IPS-18a (cell line): ENCODE measurements at regions not wholly inside any gene's neighbourhood (a gene's known extent, or its start where the extent isn't known, plus 50 kb on each side); places are given as distances from the start of the nearest gene placed in this dataset.

ENCODE experiments used
- H3K27ac ChIP-seq: one replicate; pipeline ENCODE4 v1.5.1; 2013; ENCODE audit warnings: low read length
- H3K27me3 ChIP-seq: one replicate; pipeline ENCODE4 v1.6.1; 2013; ENCODE audit warnings: mild to moderate bottlenecking, low read length; ENCODE audit not compliant: control insufficient read depth, insufficient read depth
- H3K36me3 ChIP-seq: one replicate; pipeline ENCODE4 v1.6.1; 2013; ENCODE audit warnings: low read depth, low read length; ENCODE audit not compliant: control insufficient read depth
- H3K4me1 ChIP-seq: one replicate; pipeline ENCODE4 v1.6.1; 2013; ENCODE audit warnings: low read depth, low read length; ENCODE audit not compliant: control insufficient read depth
- H3K4me3 ChIP-seq: one replicate; pipeline ENCODE4 v1.5.1; 2013; ENCODE audit warnings: low read length
- H3K9ac ChIP-seq: one replicate; pipeline ENCODE4 v1.6.1; 2013; ENCODE audit warnings: mild to moderate bottlenecking, low read length, moderate library complexity
- H3K9me3 ChIP-seq: one replicate; pipeline ENCODE4 v1.6.1; 2013; ENCODE audit warnings: low read depth, low read length; ENCODE audit not compliant: control insufficient read depth

- no peaks in the 10 kb centered on the region for H3K4me1 ChIP-seq
- no peak overlapping the region for H3K9ac ChIP-seq
- H3K4me3 ChIP-seq = no peak overlapping the region
- no peaks in the 10 kb centered on the region for H3K9me3 ChIP-seq
- H3K27ac ChIP-seq = no peak overlapping the region
- no peaks in the 10 kb centered on the region for H3K27me3 ChIP-seq
- no peaks in the 10 kb centered on the region for H3K36me3 ChIP-seq
These were observed 1630.1 kb upstream of the C9orf72 start for GRCh38 chr9:29203244-29203930.

- no peak overlapping the region for H3K27ac ChIP-seq
- no peaks in the 10 kb centered on the region for H3K9me3 ChIP-seq
- peaks cover 5% of the 10 kb centered on the region for H3K4me1 ChIP-seq
- no peak overlapping the region for H3K9ac ChIP-seq
- peaks cover 14% of the 10 kb centered on the region for H3K27me3 ChIP-seq
- H3K4me3 ChIP-seq = no peak overlapping the region
- H3K36me3 ChIP-seq = no peaks in the 10 kb centered on the region
These were observed 1635.4 kb upstream of the C9orf72 start for GRCh38 chr9:29208670-29209069.

GRCh38 chr9:29209748-29210291 lies 1636.5 kb upstream of the C9orf72 start:
- Histone ChIP-seq H3K27me3 (peaks cover 20% of the 10 kb centered on the region), H3K4me3 (no peak overlapping the region), H3K36me3 (no peaks in the 10 kb centered on the region), H3K9me3 (no peaks in the 10 kb centered on the region), H3K27ac (no peak overlapping the region), H3K9ac (no peak overlapping the region), H3K4me1 (peaks cover 5% of the 10 kb centered on the region)

GRCh38 chr9:29211003-29211579 lies 1637.8 kb upstream of the C9orf72 start:
- peak overlapping the region; percentile 82 for H3K4me3 ChIP-seq
- H3K27ac ChIP-seq = no peak overlapping the region
- H3K9me3 ChIP-seq = no peaks in the 10 kb centered on the region
- peaks cover 11% of the 10 kb centered on the region for H3K4me1 ChIP-seq
- H3K36me3 ChIP-seq = no peaks in the 10 kb centered on the region
- peaks cover 33% of the 10 kb centered on the region for H3K27me3 ChIP-seq
- peak overlapping the region; percentile 29 for H3K9ac ChIP-seq

GRCh38 chr9:29211580-29212396 lies 1638.5 kb upstream of the C9orf72 start:
- peak overlapping the region; percentile 55 for H3K9ac ChIP-seq
- peaks cover 17% of the 10 kb centered on the region for H3K4me1 ChIP-seq
- no peak overlapping the region for H3K27ac ChIP-seq
- no peaks in the 10 kb centered on the region for H3K9me3 ChIP-seq
- peak overlapping the region; percentile 82 for H3K4me3 ChIP-seq
- H3K36me3 ChIP-seq = no peaks in the 10 kb centered on the region
- peaks cover 40% of the 10 kb centered on the region for H3K27me3 ChIP-seq

- Histone ChIP-seq H3K4me3 (peak overlapping the region; percentile 82), H3K4me1 (peaks cover 17% of the 10 kb centered on the region)
These were observed 1639.4 kb upstream of the C9orf72 start for GRCh38 chr9:29212397-29213387.

GRCh38 chr9:29213417-29214153 lies 1640.3 kb upstream of the C9orf72 start, which contains the start of gene LINGO2:
LINGO2 (minus strand) TSS chr9:29213601.
- Histone ChIP-seq H3K36me3 (no peaks in the 10 kb centered on the region), H3K27me3 (peaks cover 40% of the 10 kb centered on the region), H3K4me1 (peaks cover 17% of the 10 kb centered on the region), H3K27ac (no peak within 1 kb of the TSS), H3K9me3 (no peaks in the 10 kb centered on the region), H3K9ac (peak within 1 kb of the TSS; percentile 55), H3K4me3 (peak within 1 kb of the TSS; percentile 82)

More at GRCh38 chr9:29212397-29213387, 1639.4 kb upstream of the C9orf72 start:
- no peaks in the 10 kb centered on the region for H3K9me3 ChIP-seq
- no peaks in the 10 kb centered on the region for H3K36me3 ChIP-seq
- no peak overlapping the region for H3K27ac ChIP-seq
- H3K9ac ChIP-seq = peak overlapping the region; percentile 55
- peaks cover 40% of the 10 kb centered on the region for H3K27me3 ChIP-seq

- Histone ChIP-seq H3K36me3 (no peaks in the 10 kb centered on the region), H3K9ac (peak overlapping the region; percentile 38), H3K4me3 (peak overlapping the region; percentile 82), H3K9me3 (no peaks in the 10 kb centered on the region), H3K27me3 (peaks cover 40% of the 10 kb centered on the region), H3K4me1 (peaks cover 17% of the 10 kb centered on the region), H3K27ac (no peak overlapping the region)
These were observed 1640.9 kb upstream of the C9orf72 start for GRCh38 chr9:29214154-29214689.

GRCh38 chr9:29214690-29215253 lies 1641.5 kb upstream of the C9orf72 start:
- H3K9ac ChIP-seq = peak overlapping the region; percentile 38
- no peaks in the 10 kb centered on the region for H3K9me3 ChIP-seq
- peak overlapping the region; percentile 82 for H3K4me3 ChIP-seq
- peaks cover 17% of the 10 kb centered on the region for H3K4me1 ChIP-seq
- no peak overlapping the region for H3K27ac ChIP-seq
- H3K36me3 ChIP-seq = no peaks in the 10 kb centered on the region
- peaks cover 40% of the 10 kb centered on the region for H3K27me3 ChIP-seq

GRCh38 chr9:29217966-29218365 lies 1644.7 kb upstream of the C9orf72 start:
- Histone ChIP-seq H3K36me3 (no peaks in the 10 kb centered on the region), H3K9ac (no peak overlapping the region), H3K9me3 (no peaks in the 10 kb centered on the region), H3K4me3 (no peak overlapping the region), H3K27ac (no peak overlapping the region), H3K27me3 (peaks cover 28% of the 10 kb centered on the region), H3K4me1 (peaks cover 12% of the 10 kb centered on the region)
